HuH-7.5 (cell line): ENCODE measurements at regions not wholly inside any gene's neighbourhood (a gene's known extent, or its start where the extent isn't known, plus 50 kb on each side); places are given as distances from the start of the nearest gene placed in this dataset.

Experiments used
- DNase-seq: peaks from one replicate; pipeline ENCODE4 v3.0.0; 2011; ENCODE audit warnings: low spot score

DNA sequence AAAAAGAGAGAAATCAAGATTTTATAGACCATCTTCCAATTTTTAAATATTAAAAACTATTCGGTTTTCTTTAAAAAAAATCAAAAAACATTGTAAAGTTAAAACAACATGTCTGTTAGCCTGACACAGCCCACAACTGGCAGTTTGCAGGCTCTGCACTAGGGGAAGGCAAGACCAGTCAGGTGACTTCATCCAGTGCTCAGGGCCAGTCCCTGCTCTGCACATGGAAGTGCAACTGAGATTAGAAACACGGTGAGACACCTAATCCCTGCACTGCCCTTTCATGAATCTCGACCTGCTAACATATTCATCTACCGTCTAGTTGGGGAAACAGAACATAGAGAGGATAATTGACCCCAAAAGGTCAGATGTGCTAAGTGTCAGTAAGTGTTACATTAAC, 135.2 kb downstream of the BARD1 start:
- no peak for DNase-seq

GRCh38 chr2:214671319-214671885, 138.1 kb downstream of the BARD1 start:
- peak; percentile 10 for DNase-seq

DNA sequence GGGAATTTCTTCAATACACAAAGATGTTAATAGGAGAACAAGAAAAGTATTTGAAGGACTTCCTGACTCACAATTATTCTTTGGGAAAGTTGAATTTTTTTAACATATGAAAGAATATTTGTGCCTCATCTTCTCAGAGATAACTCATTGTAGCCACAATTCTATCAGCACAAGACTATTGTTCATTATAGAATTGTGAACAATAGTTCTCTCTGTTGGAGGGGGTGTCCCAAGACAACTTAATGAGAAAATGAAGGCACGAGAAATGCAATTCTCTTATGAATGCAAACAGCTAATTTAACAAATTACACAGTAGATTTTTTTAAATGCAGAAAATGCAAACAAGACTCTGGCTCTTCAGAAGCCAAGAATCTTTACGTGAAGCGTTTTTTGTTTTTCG, 157.0 kb downstream of the BARD1 start:
- DNase-seq: no peak

DNA sequence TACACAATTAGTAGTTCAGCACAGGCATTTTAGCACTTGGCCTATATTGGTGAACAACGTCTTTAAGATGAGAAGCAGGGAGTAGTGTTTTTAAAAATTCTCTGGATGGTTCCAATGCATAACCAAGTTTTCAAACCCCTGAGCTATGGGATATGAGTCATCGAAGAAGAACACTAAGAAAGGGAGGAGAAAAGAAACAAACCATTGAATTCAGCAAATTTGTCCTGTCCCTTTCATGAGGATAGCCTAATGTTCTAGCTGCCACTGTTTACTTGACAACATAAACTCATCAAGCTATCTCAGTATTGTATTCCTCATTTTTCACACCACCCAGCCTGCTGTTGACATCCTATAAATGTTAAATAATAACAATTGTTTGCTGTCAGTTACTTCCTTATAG, 158.0 kb downstream of the BARD1 start:
- DNase-seq: no peak

GRCh38 chr2:214649440-214650205, 159.9 kb downstream of the BARD1 start:
- DNase-seq: no peak

DNA sequence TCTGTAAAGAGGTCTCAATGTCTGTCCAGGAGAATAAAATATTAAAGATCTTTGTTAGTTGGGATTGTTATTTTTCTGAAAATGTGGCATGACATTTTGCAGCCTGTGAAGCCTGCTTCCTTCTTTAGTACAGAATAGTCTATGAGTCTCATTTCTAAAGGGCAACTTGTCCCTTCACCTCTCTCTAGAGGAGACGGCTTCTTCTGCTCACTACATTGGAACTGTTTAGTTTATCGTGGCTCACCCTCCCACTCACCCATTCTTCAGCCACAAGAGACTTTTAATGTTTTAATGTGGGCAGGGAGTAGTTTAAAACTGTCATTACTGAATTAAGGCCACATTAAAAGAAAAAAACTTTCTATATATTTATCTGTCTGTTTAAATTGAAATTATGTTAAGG, 161.0 kb downstream of the BARD1 start:
- no peak for DNase-seq

- no peak for DNase-seq
Observed at GRCh38 chr2:214631406-214631805, 178.1 kb downstream of the BARD1 start.

DNA sequence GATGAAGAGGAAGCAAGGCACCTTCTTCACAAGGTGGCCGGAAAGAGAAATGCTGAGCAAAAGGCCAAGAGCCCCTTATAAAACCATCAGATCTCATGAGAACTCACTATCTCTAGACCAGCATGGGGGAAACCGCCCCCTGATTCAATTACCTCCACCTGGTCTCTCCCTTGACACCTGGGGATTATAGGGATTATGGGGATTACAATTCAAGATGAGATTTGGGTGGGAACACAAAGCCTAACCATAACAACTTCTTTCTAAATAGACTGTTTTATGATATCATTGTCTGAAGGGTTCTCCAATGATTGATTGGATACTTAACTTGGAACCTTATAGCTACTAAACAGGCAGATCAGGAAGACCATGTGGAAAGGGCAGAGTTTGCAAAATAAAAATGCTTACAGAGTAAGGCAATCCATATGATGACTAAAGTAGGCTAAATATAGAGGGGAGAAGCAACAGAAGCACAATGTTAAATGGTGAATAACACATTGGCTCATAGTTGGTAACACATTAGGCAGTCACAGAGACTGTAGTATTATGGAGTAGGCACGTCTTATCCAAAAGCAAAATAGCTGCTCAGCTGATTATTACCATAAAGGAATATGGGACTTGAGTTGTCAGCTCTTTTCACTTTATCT, 179.0 kb downstream of the BARD1 start:
- DNase-seq: no peak

- DNase-seq: no peak
Observed at GRCh38 chr2:214629875-214630274, 179.6 kb downstream of the BARD1 start.
